Colonic mucosa (tissue), 4 donors: ENCODE measurements at regions not wholly inside any gene's neighbourhood (a gene's known extent, or its start where the extent isn't known, plus 50 kb on each side); places are given as distances from the start of the nearest gene placed in this dataset.

Source experiments
- DNase-seq: peaks from one replicate; pipeline ENCODE4 v3.0.0-alpha.2; 2020
- H3K27ac ChIP-seq: fragments of 200-600 bp; one replicate; pipeline ENCODE4 v1.8.0; 2021
- H3K27me3 ChIP-seq: fragments of 200-600 bp; one replicate; pipeline ENCODE4 v1.8.0; 2021
- H3K36me3 ChIP-seq: fragments of 200-600 bp; one replicate; pipeline ENCODE4 v1.8.0; 2021
- H3K4me1 ChIP-seq: fragments of 200-600 bp; one replicate; pipeline ENCODE4 v1.8.0; 2021; ENCODE audit warnings: mild to moderate bottlenecking
- H3K4me3 ChIP-seq: fragments of 200-600 bp; one replicate; pipeline ENCODE4 v1.8.0; 2021
- H3K9ac ChIP-seq, 2 donors: one replicate each; pipeline ENCODE4 v1.7.0; 2013; ENCODE audit warnings: control low read depth in 2 of 2, low read depth in 2 of 2, low read length in 2 of 2
- H3K9me3 ChIP-seq: fragments of 200-600 bp; one replicate; pipeline ENCODE4 v1.8.0; 2021
- intact Hi-C: fragments of 100-400 bp; cut with DNase I; formaldehyde crosslinking; loops from one replicate; pipeline ENCODE4 v1.14.1; 2022
- TF ChIP-seq, protein P1 (sequence below): fragments of 200-600 bp; IDR thresholded peaks from one replicate; pipeline ENCODE4 v1.8.0; 2022; ENCODE audit warnings: antibody characterized with exemption, mild to moderate bottlenecking
- donor health status: healthy.
- donor health status: DM: no; HTN: no; CAD: no.
- donor health status: DM: no; HTN: no; CAD: no.

DNA sequence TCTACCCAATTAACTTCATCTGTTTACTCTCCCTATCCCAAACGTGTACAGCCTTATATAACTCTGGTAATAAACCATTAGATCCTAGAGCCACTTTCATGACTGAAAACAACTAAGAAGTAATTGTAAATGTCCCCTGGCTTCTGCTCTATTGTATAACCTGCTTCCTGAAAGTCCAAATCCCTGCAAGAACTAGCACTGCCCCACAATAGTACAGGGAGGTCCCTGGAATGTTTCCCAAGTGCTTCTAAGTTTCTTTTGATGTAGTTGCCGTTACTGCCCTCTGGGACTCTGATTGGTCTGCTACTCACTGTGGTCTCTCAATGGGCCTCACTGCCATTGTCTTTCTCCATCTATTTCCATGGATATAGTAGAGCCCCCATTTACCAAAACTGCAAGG is 764.0 kb upstream of the GHITM start:
- intact Hi-C loops: no loop called here
- DNase-seq: no peak
- TF ChIP-seq, protein P1, sequence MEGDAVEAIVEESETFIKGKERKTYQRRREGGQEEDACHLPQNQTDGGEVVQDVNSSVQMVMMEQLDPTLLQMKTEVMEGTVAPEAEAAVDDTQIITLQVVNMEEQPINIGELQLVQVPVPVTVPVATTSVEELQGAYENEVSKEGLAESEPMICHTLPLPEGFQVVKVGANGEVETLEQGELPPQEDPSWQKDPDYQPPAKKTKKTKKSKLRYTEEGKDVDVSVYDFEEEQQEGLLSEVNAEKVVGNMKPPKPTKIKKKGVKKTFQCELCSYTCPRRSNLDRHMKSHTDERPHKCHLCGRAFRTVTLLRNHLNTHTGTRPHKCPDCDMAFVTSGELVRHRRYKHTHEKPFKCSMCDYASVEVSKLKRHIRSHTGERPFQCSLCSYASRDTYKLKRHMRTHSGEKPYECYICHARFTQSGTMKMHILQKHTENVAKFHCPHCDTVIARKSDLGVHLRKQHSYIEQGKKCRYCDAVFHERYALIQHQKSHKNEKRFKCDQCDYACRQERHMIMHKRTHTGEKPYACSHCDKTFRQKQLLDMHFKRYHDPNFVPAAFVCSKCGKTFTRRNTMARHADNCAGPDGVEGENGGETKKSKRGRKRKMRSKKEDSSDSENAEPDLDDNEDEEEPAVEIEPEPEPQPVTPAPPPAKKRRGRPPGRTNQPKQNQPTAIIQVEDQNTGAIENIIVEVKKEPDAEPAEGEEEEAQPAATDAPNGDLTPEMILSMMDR: no peak
- Histone ChIP-seq H3K27ac (no peak overlapping the region), H3K36me3 (no peaks in the 10 kb centered on the region), H3K4me3 (no peak overlapping the region), H3K4me1 (no peaks in the 10 kb centered on the region), H3K9me3 (no peaks in the 10 kb centered on the region), H3K9ac (no peak overlapping the region), H3K27me3 (no peaks in the 10 kb centered on the region)

DNA sequence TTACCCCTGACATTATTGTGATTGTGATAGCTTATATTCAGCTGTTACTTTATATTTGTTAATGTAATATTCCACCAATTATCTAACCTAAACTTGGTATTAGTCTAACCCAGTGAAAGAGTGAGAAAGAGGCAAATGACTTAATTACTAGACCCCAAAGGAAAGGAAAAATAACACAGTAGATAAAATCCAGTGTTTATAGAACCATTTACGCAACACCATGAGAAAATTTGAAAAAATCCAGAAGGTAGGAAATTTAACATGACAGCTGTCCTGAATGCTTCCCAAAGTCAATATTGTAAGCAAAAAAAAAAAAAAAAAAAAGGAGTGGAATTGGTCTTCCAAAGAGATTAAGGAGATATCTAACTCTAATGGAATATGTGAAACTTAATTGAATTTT is 741.5 kb upstream of the GHITM start:
- intact Hi-C loops: no loop called here
- TF ChIP-seq, protein P1: no peak
- DNase-seq: no peak
- no peak overlapping the region for H3K4me3 ChIP-seq
- H3K27me3 ChIP-seq: no peaks in the 10 kb centered on the region
- H3K4me1 ChIP-seq: no peaks in the 10 kb centered on the region
- H3K36me3 ChIP-seq: no peaks in the 10 kb centered on the region
- no peaks in the 10 kb centered on the region for H3K9me3 ChIP-seq
- H3K9ac ChIP-seq: no peak overlapping the region
- H3K27ac ChIP-seq: no peak overlapping the region

DNA sequence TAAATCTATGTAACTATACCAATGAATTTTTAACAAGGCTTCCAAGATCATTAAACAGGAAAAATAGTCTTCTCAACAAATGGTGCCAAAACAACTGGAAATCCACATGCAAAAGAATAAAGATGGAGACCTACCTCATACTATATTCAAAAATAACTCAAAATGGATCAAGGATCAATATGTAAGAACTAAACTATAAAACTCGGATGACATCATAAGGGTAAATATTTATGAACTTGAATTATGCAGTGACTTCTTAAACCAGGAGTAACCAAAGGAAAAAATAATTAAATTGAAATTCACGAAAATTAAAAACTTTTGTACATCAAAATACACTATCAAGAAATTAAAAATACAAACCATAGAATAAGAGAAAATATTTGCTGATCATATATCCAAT is 728.7 kb upstream of the GHITM start:
- H3K4me3 ChIP-seq: no peak overlapping the region
- H3K9ac ChIP-seq: no peak overlapping the region
- no peak overlapping the region for H3K27ac ChIP-seq
- no peaks in the 10 kb centered on the region for H3K4me1 ChIP-seq
- intact Hi-C loops: no loop called here
- no peak for DNase-seq
- TF ChIP-seq, protein P1: no peak
- H3K36me3 ChIP-seq: no peaks in the 10 kb centered on the region
- H3K9me3 ChIP-seq: no peaks in the 10 kb centered on the region
- H3K27me3 ChIP-seq: no peaks in the 10 kb centered on the region

DNA sequence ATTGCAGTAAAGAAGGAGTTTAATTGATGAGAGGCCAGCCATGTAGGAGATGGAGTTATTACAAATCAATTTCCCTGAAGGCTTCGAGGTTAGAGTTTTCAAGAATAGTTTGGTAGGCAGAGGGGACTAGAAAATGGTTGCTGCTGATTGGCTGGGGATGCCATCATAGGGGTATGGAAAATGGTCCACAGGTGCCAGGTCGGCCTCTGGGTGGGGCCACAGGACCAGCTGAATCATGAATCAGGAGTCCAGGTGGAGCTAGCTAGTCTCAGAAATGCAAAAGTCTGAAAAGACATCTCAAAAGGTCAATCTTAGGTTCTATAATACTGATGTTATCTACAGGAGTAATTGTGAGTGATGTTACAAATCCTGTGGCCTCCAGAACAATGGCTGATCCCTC is 714.0 kb upstream of the GHITM start:
- no peak for DNase-seq
- Histone ChIP-seq H3K27ac (no peak overlapping the region), H3K27me3 (no peaks in the 10 kb centered on the region), H3K9ac (no peak overlapping the region), H3K9me3 (no peaks in the 10 kb centered on the region), H3K36me3 (no peaks in the 10 kb centered on the region), H3K4me1 (no peaks in the 10 kb centered on the region), H3K4me3 (no peak overlapping the region)
- intact Hi-C loops: no loop called here
- TF ChIP-seq, protein P1: no peak

DNA sequence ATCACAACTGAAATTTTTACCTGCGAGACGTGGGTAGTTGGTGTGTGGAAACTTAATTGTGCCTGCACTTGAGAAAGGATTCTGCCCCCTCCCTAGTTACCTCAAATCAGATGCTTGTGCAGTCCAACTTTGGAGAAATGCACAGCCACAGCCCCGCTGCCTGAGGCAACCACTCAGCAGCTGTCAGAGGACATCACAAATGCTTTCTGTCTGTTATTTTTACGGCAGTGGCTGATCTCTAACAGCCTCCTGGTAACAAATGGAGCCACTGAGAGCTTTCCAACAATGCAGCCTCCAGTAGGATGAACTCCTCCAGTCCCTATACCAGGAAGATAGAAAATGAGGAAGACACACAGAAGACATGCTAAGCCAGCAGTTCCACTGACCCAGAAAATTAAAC is 712.2 kb upstream of the GHITM start:
- Histone ChIP-seq H3K36me3 (no peaks in the 10 kb centered on the region), H3K9ac (no peak overlapping the region), H3K27me3 (no peaks in the 10 kb centered on the region), H3K9me3 (no peaks in the 10 kb centered on the region), H3K4me3 (no peak overlapping the region), H3K27ac (no peak overlapping the region), H3K4me1 (no peaks in the 10 kb centered on the region)
- TF ChIP-seq, protein P1: no peak
- no peak for DNase-seq
- intact Hi-C loops: no loop called here
